ENCODE measurements at regions not wholly inside any gene's neighbourhood (a gene's known extent, or its start where the extent isn't known, plus 50 kb on each side); places are given as distances from the start of the nearest gene placed in this dataset.
"Not testable (repeated sequence)": the region's sequence is repeated elsewhere in the genome, so short reads cannot be mapped to it uniquely, and the experiment has no call there.

DNA sequence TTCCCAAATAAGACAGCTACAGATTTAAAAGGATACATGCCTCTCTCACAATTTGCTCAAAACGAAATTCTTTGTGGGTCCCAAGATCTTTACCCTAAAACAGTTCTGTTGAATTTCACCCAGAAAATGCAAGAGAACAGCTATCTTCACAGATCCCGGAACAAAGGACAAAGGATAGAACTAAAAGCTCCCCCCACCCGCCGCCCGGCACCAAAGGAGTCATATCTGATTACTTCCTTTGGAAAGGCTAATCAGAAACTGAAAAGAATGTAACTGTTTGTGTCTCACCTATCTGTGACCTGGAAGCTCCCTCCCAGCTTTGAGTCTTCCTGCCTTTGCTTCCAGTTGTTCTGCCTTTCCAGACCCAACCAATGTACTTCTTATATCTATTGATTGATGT, 339.2 kb downstream of the CNTNAP3B start:
- WGBS: 55% methylated on average over 5 of the region's 5 CpGs
- not testable (repeated sequence) for DNase-seq (ENCODE audit: low read depth in 6 of 9, low spot score in 9 of 9); H3K36me3 ChIP-seq (ENCODE audit: control insufficient read depth in 2 of 2, insufficient read depth in 2 of 2, low read length in 1 of 2); H3K4me1 ChIP-seq (ENCODE audit: control insufficient read depth in 2 of 2, insufficient read depth in 2 of 2, low read length in 2 of 2); H3K4me3 ChIP-seq (ENCODE audit: low read length in 2 of 2); H3K27ac ChIP-seq (ENCODE audit: low read depth in 1 of 2, low read length in 1 of 2); H3K27me3 ChIP-seq (ENCODE audit: control insufficient read depth in 2 of 2, insufficient read depth in 1 of 2, low read length in 1 of 2); H3K9me3 ChIP-seq (ENCODE audit: control insufficient read depth in 2 of 2, insufficient read depth in 1 of 2, low read length in 1 of 2)

DNA sequence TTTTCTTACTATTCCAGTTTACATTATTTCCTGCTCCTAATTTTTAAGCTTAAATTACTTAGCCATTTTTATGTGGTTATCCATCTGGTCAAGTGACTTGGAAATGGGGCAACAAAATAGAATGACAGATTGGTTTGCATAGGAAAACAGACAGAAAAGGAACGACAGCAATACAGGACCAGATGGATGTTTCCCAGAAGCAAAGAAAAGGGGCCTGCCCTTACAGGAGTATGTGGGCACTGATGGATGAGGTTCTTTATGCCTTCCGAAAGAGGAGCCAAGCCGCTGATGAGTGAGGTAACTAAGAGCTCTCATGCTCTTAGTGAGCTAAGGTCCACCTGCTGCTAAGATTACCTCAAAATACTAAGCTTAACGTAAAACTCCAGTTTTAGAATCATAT, 339.8 kb downstream of the CNTNAP3B start:
- H3K9me3 ChIP-seq (ENCODE audit: control insufficient read depth in 2 of 2, insufficient read depth in 1 of 2, low read length in 1 of 2); H3K4me1 ChIP-seq (ENCODE audit: control insufficient read depth in 2 of 2, insufficient read depth in 2 of 2, low read length in 2 of 2); H3K27me3 ChIP-seq (ENCODE audit: control insufficient read depth in 2 of 2, insufficient read depth in 1 of 2, low read length in 1 of 2); H3K27ac ChIP-seq (ENCODE audit: low read depth in 1 of 2, low read length in 1 of 2); H3K36me3 ChIP-seq (ENCODE audit: control insufficient read depth in 2 of 2, insufficient read depth in 2 of 2, low read length in 1 of 2); H3K4me3 ChIP-seq (ENCODE audit: low read length in 2 of 2); DNase-seq (ENCODE audit: low read depth in 6 of 9, low spot score in 9 of 9): not testable (repeated sequence)
- WGBS: 68% methylated on average over 4 of the region's 4 CpGs

DNA sequence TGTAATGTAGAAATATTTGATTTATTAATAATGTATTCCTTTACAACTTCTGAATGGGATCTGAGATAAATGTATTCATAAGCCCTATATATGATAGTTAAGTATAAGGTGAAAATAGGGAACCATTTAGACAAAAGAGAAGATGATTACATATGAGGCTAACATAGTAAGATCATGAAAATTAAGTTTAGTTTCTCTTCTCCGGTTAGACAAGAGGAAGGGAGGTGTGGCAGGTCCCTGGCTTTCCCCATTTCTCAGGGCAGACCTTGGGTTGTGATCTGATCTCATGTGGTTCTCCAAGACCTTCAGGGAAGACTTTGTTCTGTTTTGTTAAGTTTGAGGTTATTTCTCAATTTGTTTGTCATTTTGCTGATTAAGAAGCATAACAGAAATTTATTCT, 341.3 kb downstream of the CNTNAP3B start:
- H3K4me3 ChIP-seq (ENCODE audit: low read length in 2 of 2); H3K9me3 ChIP-seq (ENCODE audit: control insufficient read depth in 2 of 2, insufficient read depth in 1 of 2, low read length in 1 of 2); DNase-seq (ENCODE audit: low read depth in 6 of 9, low spot score in 9 of 9); H3K36me3 ChIP-seq (ENCODE audit: control insufficient read depth in 2 of 2, insufficient read depth in 2 of 2, low read length in 1 of 2); H3K27me3 ChIP-seq (ENCODE audit: control insufficient read depth in 2 of 2, insufficient read depth in 1 of 2, low read length in 1 of 2); H3K27ac ChIP-seq (ENCODE audit: low read depth in 1 of 2, low read length in 1 of 2); H3K4me1 ChIP-seq (ENCODE audit: control insufficient read depth in 2 of 2, insufficient read depth in 2 of 2, low read length in 2 of 2): not testable (repeated sequence)
- 88% methylated on average over 1 of the region's 1 CpG for WGBS

- not testable (repeated sequence) for DNase-seq (ENCODE audit: low read depth in 6 of 9, low spot score in 9 of 9); H3K9me3 ChIP-seq (ENCODE audit: control insufficient read depth in 2 of 2, insufficient read depth in 1 of 2, low read length in 1 of 2); H3K4me3 ChIP-seq (ENCODE audit: low read length in 2 of 2); H3K27ac ChIP-seq (ENCODE audit: low read depth in 1 of 2, low read length in 1 of 2); H3K4me1 ChIP-seq (ENCODE audit: control insufficient read depth in 2 of 2, insufficient read depth in 2 of 2, low read length in 2 of 2); H3K36me3 ChIP-seq (ENCODE audit: control insufficient read depth in 2 of 2, insufficient read depth in 2 of 2, low read length in 1 of 2); H3K27me3 ChIP-seq (ENCODE audit: control insufficient read depth in 2 of 2, insufficient read depth in 1 of 2, low read length in 1 of 2)
- WGBS: 95% methylated on average over 2 of the region's 3 CpGs
Observed at GRCh38 chr9:41787270-41787669, 342.0 kb downstream of the CNTNAP3B start.

GRCh38 chr9:41784006-41784405, 345.2 kb downstream of the CNTNAP3B start:
- H3K36me3 ChIP-seq (ENCODE audit: control insufficient read depth in 2 of 2, insufficient read depth in 2 of 2, low read length in 1 of 2); H3K27me3 ChIP-seq (ENCODE audit: control insufficient read depth in 2 of 2, insufficient read depth in 1 of 2, low read length in 1 of 2); H3K9me3 ChIP-seq (ENCODE audit: control insufficient read depth in 2 of 2, insufficient read depth in 1 of 2, low read length in 1 of 2); DNase-seq (ENCODE audit: low read depth in 6 of 9, low spot score in 9 of 9); H3K4me1 ChIP-seq (ENCODE audit: control insufficient read depth in 2 of 2, insufficient read depth in 2 of 2, low read length in 2 of 2); H3K27ac ChIP-seq (ENCODE audit: low read depth in 1 of 2, low read length in 1 of 2); H3K4me3 ChIP-seq (ENCODE audit: low read length in 2 of 2): not testable (repeated sequence)
- 95% methylated on average over 8 of the region's 9 CpGs for WGBS

- not testable (repeated sequence) for H3K4me1 ChIP-seq (ENCODE audit: control insufficient read depth in 2 of 2, insufficient read depth in 2 of 2, low read length in 2 of 2); DNase-seq (ENCODE audit: low read depth in 6 of 9, low spot score in 9 of 9); H3K9me3 ChIP-seq (ENCODE audit: control insufficient read depth in 2 of 2, insufficient read depth in 1 of 2, low read length in 1 of 2); H3K27me3 ChIP-seq (ENCODE audit: control insufficient read depth in 2 of 2, insufficient read depth in 1 of 2, low read length in 1 of 2); H3K4me3 ChIP-seq (ENCODE audit: low read length in 2 of 2); H3K36me3 ChIP-seq (ENCODE audit: control insufficient read depth in 2 of 2, insufficient read depth in 2 of 2, low read length in 1 of 2); H3K27ac ChIP-seq (ENCODE audit: low read depth in 1 of 2, low read length in 1 of 2)
- 96% methylated on average over 23 of the region's 29 CpGs for WGBS
Observed at GRCh38 chr9:41783070-41783810, 346.0 kb downstream of the CNTNAP3B start.

DNA sequence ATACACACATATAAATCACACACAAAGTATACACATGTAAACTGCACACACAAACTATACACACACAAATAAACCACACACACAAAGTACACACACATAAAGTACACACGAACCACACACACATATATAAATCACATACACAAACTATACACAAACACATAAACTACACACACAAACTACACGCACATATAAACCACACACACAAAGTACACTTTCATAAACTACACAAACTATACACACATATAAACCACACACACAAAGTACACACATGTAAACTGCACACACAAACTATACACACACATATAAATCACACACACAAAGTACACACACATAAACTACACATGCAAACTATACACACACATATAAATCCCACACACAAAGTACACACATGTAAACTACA, 347.3 kb downstream of the CNTNAP3B start:
- not testable (repeated sequence) for H3K36me3 ChIP-seq (ENCODE audit: control insufficient read depth in 2 of 2, insufficient read depth in 2 of 2, low read length in 1 of 2); H3K27ac ChIP-seq (ENCODE audit: low read depth in 1 of 2, low read length in 1 of 2); H3K27me3 ChIP-seq (ENCODE audit: control insufficient read depth in 2 of 2, insufficient read depth in 1 of 2, low read length in 1 of 2); H3K4me3 ChIP-seq (ENCODE audit: low read length in 2 of 2); DNase-seq (ENCODE audit: low read depth in 6 of 9, low spot score in 9 of 9); H3K9me3 ChIP-seq (ENCODE audit: control insufficient read depth in 2 of 2, insufficient read depth in 1 of 2, low read length in 1 of 2); H3K4me1 ChIP-seq (ENCODE audit: control insufficient read depth in 2 of 2, insufficient read depth in 2 of 2, low read length in 2 of 2)
- 99% methylated on average over 2 of the region's 2 CpGs for WGBS

- WGBS: 87% methylated on average over 14 of the region's 17 CpGs
- not testable (repeated sequence) for H3K9me3 ChIP-seq (ENCODE audit: control insufficient read depth in 2 of 2, insufficient read depth in 1 of 2, low read length in 1 of 2); H3K4me3 ChIP-seq (ENCODE audit: low read length in 2 of 2); H3K27me3 ChIP-seq (ENCODE audit: control insufficient read depth in 2 of 2, insufficient read depth in 1 of 2, low read length in 1 of 2); H3K4me1 ChIP-seq (ENCODE audit: control insufficient read depth in 2 of 2, insufficient read depth in 2 of 2, low read length in 2 of 2); H3K27ac ChIP-seq (ENCODE audit: low read depth in 1 of 2, low read length in 1 of 2); DNase-seq (ENCODE audit: low read depth in 6 of 9, low spot score in 9 of 9); H3K36me3 ChIP-seq (ENCODE audit: control insufficient read depth in 2 of 2, insufficient read depth in 2 of 2, low read length in 1 of 2)
Observed at GRCh38 chr9:41779897-41780406, 349.3 kb downstream of the CNTNAP3B start.

DNA sequence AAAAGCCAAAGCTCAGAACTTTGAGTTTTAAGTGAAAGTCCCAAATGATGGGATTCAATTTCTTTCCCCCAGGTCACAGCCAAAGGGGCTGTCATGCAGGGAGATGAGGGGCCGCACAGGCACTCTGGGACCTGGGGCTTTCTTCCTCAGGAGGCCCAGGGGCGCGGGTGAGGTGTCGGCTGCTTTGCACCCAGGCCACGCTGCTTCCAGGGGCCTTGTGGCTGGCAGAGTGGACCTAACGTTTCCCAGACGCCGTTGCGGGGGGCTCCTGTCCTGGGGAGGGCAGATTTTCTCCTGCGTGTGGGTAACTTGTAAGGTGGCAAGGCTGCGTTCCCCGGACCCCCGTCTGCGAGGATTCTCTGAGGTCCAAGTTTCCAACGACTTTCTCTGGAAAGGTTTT, 350.0 kb downstream of the CNTNAP3B start:
- not testable (repeated sequence) for H3K27ac ChIP-seq (ENCODE audit: low read depth in 1 of 2, low read length in 1 of 2); DNase-seq (ENCODE audit: low read depth in 6 of 9, low spot score in 9 of 9); H3K9me3 ChIP-seq (ENCODE audit: control insufficient read depth in 2 of 2, insufficient read depth in 1 of 2, low read length in 1 of 2); H3K27me3 ChIP-seq (ENCODE audit: control insufficient read depth in 2 of 2, insufficient read depth in 1 of 2, low read length in 1 of 2); H3K36me3 ChIP-seq (ENCODE audit: control insufficient read depth in 2 of 2, insufficient read depth in 2 of 2, low read length in 1 of 2); H3K4me3 ChIP-seq (ENCODE audit: low read length in 2 of 2); H3K4me1 ChIP-seq (ENCODE audit: control insufficient read depth in 2 of 2, insufficient read depth in 2 of 2, low read length in 2 of 2)
- 95% methylated on average over 15 of the region's 15 CpGs for WGBS
